ENCODE measurements at regions not wholly inside any gene's neighbourhood (a gene's known extent, or its start where the extent isn't known, plus 50 kb on each side); places are given as distances from the start of the nearest gene placed in this dataset.

GRCh38 chr1:43083375-43083891, 88.7 kb downstream of the EBNA1BP2 start:
- Histone ChIP-seq H3K27ac (no peak overlapping the region), H3K36me3 (no peaks in the 10 kb centered on the region), H3K4me1 (no peaks in the 10 kb centered on the region), H3K27me3 (no peaks in the 10 kb centered on the region), H3K4me3 (no peak overlapping the region), H3K9me3 (no peaks in the 10 kb centered on the region)
- DNase-seq: no peak
- no peak for TF ChIP-seq POLR2A (IDR thresholded peaks at IDR 0.05)
- TF ChIP-seq, protein P1, sequence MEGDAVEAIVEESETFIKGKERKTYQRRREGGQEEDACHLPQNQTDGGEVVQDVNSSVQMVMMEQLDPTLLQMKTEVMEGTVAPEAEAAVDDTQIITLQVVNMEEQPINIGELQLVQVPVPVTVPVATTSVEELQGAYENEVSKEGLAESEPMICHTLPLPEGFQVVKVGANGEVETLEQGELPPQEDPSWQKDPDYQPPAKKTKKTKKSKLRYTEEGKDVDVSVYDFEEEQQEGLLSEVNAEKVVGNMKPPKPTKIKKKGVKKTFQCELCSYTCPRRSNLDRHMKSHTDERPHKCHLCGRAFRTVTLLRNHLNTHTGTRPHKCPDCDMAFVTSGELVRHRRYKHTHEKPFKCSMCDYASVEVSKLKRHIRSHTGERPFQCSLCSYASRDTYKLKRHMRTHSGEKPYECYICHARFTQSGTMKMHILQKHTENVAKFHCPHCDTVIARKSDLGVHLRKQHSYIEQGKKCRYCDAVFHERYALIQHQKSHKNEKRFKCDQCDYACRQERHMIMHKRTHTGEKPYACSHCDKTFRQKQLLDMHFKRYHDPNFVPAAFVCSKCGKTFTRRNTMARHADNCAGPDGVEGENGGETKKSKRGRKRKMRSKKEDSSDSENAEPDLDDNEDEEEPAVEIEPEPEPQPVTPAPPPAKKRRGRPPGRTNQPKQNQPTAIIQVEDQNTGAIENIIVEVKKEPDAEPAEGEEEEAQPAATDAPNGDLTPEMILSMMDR (IDR thresholded peaks at IDR 0.05): no peak
- 94 to 95% methylated on average over 1 of the region's 1 CpG for WGBS, 2 donors
- intact Hi-C loops (cut with DNase I): no loop called here

DNA sequence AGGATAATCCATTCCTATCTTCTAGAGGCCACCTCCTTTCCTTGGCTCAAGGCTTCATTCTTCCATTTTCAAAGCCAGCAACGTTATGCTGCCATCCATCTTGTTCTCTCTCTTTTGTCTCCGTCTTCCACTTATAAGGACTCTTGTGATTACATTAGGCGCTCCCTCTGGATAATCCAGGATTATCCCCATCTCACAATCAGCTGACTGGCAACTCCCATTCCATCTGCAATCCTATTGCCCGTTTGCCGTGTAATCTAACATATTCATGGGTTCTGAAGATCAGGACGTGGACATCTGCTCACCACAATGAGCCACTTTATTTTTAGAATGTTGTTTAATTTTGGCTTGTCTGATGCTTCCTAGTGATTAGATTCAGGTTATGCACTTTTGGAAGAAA, 89.3 kb downstream of the EBNA1BP2 start:
- WGBS, 2 donors: 60 to 68% methylated on average over 6 of the region's 6 CpGs

GRCh38 chr1:43077273-43077672, 94.8 kb downstream of the EBNA1BP2 start:
- no peak overlapping the region for H3K27ac ChIP-seq
- no peak overlapping the region for H3K4me3 ChIP-seq
- no peaks in the 10 kb centered on the region for H3K27me3 ChIP-seq
- TF ChIP-seq POLR2A (IDR thresholded peaks at IDR 0.05): no peak
- TF ChIP-seq, protein P1 (IDR thresholded peaks at IDR 0.05): no peak
- peaks cover 0 to 7% (median 0%) of the 10 kb centered on the region in 3 donors for H3K4me1 ChIP-seq
- 41 to 43% methylated on average over 4 to 6 of the region's 6 CpGs for WGBS, 2 donors
- H3K9me3 ChIP-seq: no peaks in the 10 kb centered on the region
- intact Hi-C loops (cut with DNase I): no loop called here
- no peaks in the 10 kb centered on the region for H3K36me3 ChIP-seq
- no peak for DNase-seq

More for the DNA sequence above, 89.3 kb downstream of the EBNA1BP2 start:
- no peaks in the 10 kb centered on the region for H3K27me3 ChIP-seq
- H3K4me3 ChIP-seq: no peak overlapping the region
- TF ChIP-seq, protein P1 (IDR thresholded peaks at IDR 0.05): no peak
- no peak for TF ChIP-seq POLR2A (IDR thresholded peaks at IDR 0.05)
- H3K4me1 ChIP-seq: no peaks in the 10 kb centered on the region
- no peaks in the 10 kb centered on the region for H3K9me3 ChIP-seq
- no peaks in the 10 kb centered on the region for H3K36me3 ChIP-seq
- no peak for DNase-seq
- H3K27ac ChIP-seq: no peak overlapping the region
- intact Hi-C loops (cut with DNase I): no loop called here

- intact Hi-C loops (cut with DNase I): loop anchor here (5.0 kb wide), 1 partner anchor 157 kb away; no protein-coding TSS in a partner anchor
- peaks cover 2 to 24% (median 4%) of the 10 kb centered on the region in 3 donors for H3K4me1 ChIP-seq
These were observed 97.4 kb downstream of the EBNA1BP2 start for GRCh38 chr1:43074709-43075108.

GRCh38 chr1:43074244-43074643, 97.8 kb downstream of the EBNA1BP2 start:
- TF ChIP-seq POLR2A (IDR thresholded peaks at IDR 0.05): no peak
- TF ChIP-seq, protein P1 (IDR thresholded peaks at IDR 0.05): peak in 1 of 6 experiments; percentile 8
- Histone ChIP-seq H3K27ac (no peak overlapping the region), H3K9me3 (no peaks in the 10 kb centered on the region), H3K27me3 (no peaks in the 10 kb centered on the region), H3K4me3 (no peak overlapping the region), H3K4me1 (peaks cover 7 to 28% (median 8%) of the 10 kb centered on the region in 3 donors), H3K36me3 (no peaks in the 10 kb centered on the region)
- no peak for DNase-seq
- 61 to 63% methylated on average over 3 of the region's 3 CpGs for WGBS, 2 donors
- intact Hi-C loops (cut with DNase I): loop anchor here (5.0 kb wide), 1 partner anchor 157 kb away; no protein-coding TSS in a partner anchor

More at GRCh38 chr1:43074709-43075108, 97.4 kb downstream of the EBNA1BP2 start:
- Histone ChIP-seq H3K4me3 (no peak overlapping the region), H3K36me3 (no peaks in the 10 kb centered on the region), H3K27ac (no peak overlapping the region), H3K27me3 (no peaks in the 10 kb centered on the region), H3K9me3 (no peaks in the 10 kb centered on the region)
- TF ChIP-seq POLR2A (IDR thresholded peaks at IDR 0.05): no peak
- TF ChIP-seq, protein P1 (IDR thresholded peaks at IDR 0.05): no peak
- no peak for DNase-seq
- 76% methylated on average over 2 of the region's 2 CpGs for WGBS, 2 donors
